ENCODE measurements at regions not wholly inside any gene's neighbourhood (a gene's known extent, or its start where the extent isn't known, plus 50 kb on each side); places are given as distances from the start of the nearest gene placed in this dataset.

DNA sequence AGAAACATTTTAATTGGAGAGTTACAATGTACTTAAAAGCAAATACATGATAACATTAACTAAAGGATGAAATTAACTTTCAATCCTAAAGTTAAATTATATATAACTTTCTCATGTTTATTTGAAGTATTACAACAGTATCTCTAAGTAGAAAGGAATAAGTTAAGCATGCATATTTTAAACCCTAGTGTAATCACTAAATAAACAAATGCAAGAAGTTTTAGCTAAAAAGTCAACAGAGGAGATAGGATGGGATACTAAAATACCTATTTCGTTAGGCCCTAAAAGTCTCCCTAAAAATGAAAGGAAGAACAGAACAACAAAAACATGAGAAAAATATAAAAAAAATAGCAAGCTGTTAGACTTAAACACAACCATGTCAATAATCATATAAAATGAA, 361.3 kb upstream of the THBS1 start:
- TF ChIP-seq, protein P1, sequence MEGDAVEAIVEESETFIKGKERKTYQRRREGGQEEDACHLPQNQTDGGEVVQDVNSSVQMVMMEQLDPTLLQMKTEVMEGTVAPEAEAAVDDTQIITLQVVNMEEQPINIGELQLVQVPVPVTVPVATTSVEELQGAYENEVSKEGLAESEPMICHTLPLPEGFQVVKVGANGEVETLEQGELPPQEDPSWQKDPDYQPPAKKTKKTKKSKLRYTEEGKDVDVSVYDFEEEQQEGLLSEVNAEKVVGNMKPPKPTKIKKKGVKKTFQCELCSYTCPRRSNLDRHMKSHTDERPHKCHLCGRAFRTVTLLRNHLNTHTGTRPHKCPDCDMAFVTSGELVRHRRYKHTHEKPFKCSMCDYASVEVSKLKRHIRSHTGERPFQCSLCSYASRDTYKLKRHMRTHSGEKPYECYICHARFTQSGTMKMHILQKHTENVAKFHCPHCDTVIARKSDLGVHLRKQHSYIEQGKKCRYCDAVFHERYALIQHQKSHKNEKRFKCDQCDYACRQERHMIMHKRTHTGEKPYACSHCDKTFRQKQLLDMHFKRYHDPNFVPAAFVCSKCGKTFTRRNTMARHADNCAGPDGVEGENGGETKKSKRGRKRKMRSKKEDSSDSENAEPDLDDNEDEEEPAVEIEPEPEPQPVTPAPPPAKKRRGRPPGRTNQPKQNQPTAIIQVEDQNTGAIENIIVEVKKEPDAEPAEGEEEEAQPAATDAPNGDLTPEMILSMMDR (IDR thresholded peaks at IDR 0.05; ENCODE audit: poor library complexity, severe bottlenecking) = no peak
- no peak for TF ChIP-seq POLR2AphosphoS5 (IDR thresholded peaks at IDR 0.05)
- TF ChIP-seq, protein P2, sequence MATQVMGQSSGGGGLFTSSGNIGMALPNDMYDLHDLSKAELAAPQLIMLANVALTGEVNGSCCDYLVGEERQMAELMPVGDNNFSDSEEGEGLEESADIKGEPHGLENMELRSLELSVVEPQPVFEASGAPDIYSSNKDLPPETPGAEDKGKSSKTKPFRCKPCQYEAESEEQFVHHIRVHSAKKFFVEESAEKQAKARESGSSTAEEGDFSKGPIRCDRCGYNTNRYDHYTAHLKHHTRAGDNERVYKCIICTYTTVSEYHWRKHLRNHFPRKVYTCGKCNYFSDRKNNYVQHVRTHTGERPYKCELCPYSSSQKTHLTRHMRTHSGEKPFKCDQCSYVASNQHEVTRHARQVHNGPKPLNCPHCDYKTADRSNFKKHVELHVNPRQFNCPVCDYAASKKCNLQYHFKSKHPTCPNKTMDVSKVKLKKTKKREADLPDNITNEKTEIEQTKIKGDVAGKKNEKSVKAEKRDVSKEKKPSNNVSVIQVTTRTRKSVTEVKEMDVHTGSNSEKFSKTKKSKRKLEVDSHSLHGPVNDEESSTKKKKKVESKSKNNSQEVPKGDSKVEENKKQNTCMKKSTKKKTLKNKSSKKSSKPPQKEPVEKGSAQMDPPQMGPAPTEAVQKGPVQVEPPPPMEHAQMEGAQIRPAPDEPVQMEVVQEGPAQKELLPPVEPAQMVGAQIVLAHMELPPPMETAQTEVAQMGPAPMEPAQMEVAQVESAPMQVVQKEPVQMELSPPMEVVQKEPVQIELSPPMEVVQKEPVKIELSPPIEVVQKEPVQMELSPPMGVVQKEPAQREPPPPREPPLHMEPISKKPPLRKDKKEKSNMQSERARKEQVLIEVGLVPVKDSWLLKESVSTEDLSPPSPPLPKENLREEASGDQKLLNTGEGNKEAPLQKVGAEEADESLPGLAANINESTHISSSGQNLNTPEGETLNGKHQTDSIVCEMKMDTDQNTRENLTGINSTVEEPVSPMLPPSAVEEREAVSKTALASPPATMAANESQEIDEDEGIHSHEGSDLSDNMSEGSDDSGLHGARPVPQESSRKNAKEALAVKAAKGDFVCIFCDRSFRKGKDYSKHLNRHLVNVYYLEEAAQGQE (IDR thresholded peaks at IDR 0.05; ENCODE audit: borderline replicate concordance) = no peak
